ENCODE measurements at regions not wholly inside any gene's neighbourhood (a gene's known extent, or its start where the extent isn't known, plus 50 kb on each side); places are given as distances from the start of the nearest gene placed in this dataset.

GRCh38 chr14:49396801-49397200 is 189.4 kb downstream of the RPS29 start:
- no peak for TF ChIP-seq POLR2A (IDR thresholded peaks at IDR 0.05)
- TF ChIP-seq CTCF (IDR thresholded peaks at IDR 0.05): no peak
- TF ChIP-seq EP300 (IDR thresholded peaks at IDR 0.05): no peak

All from upper lobe of left lung (tissue), 4 donors.